ENCODE measurements at regions not wholly inside any gene's neighbourhood (a gene's known extent, or its start where the extent isn't known, plus 50 kb on each side); places are given as distances from the start of the nearest gene placed in this dataset.

DNA sequence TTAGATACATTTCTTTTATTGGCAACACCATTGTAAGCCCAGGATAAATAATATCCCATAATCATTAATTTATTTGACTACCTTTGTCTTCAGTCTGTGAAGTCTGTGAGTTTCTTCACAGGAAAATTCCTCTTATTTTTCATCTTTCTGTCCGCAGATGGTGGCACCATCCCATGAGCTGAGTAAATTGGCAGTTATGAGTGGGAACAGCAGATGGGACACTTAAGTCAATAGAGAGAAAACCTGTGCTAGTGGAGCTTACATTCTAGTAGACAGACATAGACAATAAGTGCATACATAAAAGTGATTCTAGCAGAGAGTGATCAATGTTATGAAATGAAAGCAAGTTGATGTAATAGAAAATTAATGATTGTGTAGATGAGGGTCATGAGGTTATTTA lies 638.2 kb upstream of the MIR17HG start:
- TF ChIP-seq EZH2 (IDR thresholded peaks at IDR 0.05; ENCODE audit: borderline replicate concordance) (no peak), EZH2phosphoT487 (IDR thresholded peaks at IDR 0.05; ENCODE audit: low read depth, severe bottlenecking, unreplicated experiment) (no peak)
- TF ChIP-seq, protein P1, sequence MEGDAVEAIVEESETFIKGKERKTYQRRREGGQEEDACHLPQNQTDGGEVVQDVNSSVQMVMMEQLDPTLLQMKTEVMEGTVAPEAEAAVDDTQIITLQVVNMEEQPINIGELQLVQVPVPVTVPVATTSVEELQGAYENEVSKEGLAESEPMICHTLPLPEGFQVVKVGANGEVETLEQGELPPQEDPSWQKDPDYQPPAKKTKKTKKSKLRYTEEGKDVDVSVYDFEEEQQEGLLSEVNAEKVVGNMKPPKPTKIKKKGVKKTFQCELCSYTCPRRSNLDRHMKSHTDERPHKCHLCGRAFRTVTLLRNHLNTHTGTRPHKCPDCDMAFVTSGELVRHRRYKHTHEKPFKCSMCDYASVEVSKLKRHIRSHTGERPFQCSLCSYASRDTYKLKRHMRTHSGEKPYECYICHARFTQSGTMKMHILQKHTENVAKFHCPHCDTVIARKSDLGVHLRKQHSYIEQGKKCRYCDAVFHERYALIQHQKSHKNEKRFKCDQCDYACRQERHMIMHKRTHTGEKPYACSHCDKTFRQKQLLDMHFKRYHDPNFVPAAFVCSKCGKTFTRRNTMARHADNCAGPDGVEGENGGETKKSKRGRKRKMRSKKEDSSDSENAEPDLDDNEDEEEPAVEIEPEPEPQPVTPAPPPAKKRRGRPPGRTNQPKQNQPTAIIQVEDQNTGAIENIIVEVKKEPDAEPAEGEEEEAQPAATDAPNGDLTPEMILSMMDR (IDR thresholded peaks at IDR 0.05; ENCODE audit: poor library complexity), result no peak
